ENCODE measurements at regions not wholly inside any gene's neighbourhood (a gene's known extent, or its start where the extent isn't known, plus 50 kb on each side); places are given as distances from the start of the nearest gene placed in this dataset.

DNA sequence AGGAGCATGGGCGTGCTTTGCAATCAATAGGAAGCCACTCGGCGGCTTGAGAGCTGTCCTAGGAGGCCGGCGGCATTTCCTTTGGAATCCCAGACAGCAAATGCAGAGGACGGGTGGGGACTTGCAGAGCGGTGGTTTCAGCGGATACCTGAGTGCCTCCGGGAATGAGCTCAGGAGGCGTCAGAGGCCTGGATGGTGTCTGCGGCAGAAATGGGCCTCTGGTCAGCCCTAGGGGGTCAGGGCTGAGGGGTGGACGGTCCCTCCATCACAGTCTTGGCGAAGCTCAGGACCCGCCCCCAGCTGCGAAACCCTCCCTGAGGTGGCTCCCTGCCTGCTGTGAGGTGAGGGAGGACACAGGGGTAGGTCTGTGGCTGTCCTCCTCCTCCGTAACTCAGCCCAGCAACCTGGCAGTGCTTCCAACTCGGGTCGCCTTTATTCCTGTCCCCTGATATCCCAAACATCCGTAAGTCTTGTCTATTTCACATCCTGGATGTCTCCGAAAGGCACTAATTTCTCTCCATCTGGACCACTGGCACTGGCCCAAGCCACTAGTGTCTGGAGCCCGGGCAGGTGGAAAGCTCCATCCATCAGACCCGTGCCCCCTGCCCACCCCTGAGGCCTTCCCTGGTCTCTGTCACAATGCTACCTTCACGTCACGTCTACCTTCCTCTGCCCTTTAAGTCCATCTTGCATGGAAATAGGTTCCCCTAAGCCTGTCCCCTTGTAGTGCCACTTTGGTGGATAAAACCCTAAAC is 686.6 kb downstream of the BRD1 start:
- no peak for FAIRE-seq

DNA sequence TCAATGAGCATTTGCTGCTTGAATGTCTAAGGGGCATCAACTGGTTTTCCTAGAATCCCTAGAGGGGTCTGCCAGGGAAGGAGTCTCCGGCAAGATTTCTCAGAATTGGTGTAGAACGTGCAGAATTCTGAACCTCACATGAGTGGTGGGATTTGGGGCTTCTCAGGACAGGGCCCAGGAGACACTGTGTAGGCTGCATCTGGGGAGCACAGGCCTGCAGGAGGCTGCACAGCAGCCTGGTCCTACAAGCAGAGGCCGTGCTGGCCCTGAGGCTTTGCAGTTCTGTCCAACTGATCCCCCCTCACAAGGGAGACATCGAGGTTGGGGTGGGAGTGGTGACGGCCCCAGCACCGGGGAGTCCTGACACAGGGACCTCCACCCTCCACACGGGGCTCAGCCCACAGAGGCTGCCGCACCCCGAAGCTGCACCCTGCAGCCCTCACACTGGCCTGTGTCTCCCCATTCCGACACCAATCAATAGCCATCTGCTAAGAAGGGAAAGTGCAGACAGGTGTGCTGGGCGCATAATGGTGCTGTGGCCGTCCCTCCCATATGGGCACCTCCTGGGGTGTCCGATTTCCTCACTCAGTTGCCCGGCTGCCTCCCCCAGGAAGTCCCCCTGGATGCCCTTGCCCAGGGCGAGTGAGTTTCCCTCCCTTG is 688.1 kb downstream of the BRD1 start:
- no peak for FAIRE-seq

DNA sequence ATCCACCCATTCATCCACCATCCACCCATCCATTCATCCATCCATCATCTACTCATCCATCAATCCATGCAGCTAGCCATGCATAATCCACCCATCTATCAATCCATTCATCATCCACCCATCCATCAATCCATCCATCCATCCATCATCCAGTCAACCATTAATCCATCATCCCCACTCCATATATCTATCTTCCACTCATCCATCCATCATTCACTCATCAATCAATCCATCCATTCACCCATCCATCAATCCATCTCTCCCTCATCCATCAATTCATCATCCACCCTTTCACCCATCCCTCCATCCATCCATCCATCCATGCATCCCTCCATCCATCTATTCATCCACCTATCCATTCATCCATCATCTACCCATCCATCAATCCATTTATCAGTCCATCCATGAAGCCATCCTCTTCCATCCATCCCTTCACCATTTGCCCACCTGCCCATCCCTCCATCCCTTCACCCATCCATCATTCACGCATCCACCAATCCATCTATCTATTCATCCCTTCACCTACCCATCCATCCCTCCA is 689.4 kb downstream of the BRD1 start:
- FAIRE-seq, result no peak

DNA sequence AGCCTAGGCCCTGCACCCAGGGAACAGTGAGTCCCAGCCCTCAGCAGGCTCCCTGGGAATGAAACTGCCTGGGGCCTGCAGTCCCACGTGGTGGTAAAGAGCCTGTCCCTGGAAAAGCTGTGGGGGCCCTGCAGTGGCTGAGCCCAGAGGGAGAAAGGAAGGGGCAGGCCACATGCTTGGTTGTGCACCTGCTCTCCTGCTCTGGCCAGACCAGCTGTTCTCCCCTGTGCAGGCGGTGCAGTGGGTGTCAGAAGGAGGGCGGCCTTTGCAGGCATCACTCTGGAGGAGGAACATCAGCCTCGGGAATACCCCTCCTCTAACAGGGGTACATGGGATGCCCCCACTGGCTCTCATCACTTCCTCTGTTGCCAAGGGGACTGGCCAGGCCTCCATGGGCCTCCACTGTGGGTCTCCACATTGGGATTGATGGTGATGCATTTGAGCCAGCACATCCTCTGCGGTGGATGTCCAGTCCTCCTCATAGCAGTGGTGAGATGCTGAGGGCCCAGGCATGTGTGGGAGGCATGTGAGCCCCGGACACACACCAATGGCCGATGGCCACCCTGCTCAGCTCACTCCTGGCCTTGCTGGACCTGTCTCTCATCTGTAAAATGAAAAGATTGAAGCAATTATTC is 690.4 kb downstream of the BRD1 start:
- FAIRE-seq, result no peak

DNA sequence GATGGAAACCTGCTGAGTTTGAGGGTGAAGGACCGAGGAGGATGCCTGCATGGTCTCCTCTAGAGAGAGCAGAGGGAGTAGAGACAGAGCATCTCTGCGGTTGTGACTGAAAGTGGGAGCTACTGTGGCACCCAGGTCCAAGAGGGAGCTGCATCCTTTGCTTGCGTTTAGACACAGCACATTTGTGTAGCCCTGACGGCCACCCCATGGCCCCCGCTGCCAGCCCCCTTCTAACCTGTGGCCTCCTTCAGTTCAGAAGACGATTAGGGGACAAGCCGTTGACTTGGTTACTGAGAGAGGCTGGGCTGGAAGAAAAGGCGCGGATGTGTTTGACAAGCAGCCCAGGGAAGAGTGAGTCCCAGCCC is 690.9 kb downstream of the BRD1 start:
- no peak for FAIRE-seq

DNA sequence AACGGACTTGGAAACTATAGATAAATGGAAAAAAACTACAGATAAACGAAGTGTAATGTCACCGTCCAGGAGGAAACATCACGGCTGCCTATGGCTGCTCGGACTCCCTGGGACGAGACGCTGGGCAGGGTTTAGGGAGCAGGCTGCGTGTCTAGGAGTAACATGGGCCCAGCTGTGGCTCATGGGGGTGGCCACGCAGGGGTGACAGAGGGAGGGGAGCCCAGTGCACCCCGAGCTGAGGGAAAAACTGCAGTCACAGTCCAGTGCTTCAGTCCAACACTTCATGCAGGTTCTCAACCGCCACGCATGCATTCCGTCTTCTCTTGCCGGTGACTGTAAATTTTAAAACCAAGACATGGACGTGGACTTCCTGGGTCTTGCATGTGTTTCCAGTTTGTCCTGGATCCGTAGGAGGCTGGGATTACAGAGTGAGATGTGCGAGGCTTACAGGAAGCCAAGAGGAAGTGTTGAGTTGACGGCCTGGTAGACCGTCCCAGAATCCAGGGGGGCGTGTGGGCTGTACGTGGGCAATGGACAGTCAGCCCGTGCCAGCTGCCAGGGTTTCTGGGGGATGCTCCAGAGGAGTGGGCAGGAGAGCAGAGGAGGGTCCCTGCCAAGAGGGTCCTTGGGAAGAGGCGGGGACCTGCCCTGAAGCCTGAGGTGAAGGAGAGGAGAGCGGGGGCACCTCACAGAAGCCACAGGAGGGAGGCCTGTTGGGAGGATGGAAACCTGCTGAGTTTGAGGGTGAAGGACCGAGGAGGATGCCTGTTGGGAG is 691.4 kb downstream of the BRD1 start:
- no peak for FAIRE-seq

DNA sequence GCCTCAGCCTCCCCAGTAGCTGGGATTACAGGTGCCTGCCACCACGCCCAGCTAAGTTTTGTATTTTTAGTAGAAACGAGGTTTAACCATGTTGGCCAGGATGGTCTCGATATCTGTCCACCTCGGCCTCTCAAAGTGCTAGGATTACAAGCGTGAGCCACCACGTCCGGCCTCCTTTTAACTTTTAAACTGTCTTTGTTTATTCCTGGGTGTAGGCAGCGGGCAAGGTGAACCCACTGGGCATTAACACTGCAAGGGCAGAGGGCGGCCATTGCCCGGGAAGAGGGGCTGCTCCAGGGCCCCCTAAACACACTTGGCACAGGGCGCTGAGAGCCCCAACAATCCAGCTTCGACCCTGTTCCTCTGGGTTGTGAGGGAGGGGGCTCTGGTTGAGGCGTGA is 693.6 kb downstream of the BRD1 start:
- no peak for FAIRE-seq

DNA sequence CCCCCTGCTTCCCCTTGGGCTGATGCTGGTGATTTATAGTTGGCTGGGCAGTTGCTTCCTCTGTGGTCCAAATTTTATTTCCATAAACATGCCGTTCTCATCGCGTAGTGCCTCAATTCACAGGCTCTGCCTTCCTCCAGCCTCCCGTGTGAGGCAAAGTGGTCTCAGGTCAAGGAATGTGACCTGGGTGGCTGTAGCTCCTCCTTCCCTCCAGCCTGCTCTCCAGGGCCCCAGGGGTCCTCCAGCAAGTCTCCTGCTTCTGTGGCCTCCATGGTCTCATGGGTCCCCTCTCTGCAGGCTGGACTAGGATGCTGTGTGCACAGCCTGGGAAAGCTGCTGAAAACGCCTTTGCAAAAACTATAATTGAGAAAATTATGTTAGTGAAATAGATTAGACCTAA is 694.1 kb downstream of the BRD1 start:
- no peak for FAIRE-seq

DNA sequence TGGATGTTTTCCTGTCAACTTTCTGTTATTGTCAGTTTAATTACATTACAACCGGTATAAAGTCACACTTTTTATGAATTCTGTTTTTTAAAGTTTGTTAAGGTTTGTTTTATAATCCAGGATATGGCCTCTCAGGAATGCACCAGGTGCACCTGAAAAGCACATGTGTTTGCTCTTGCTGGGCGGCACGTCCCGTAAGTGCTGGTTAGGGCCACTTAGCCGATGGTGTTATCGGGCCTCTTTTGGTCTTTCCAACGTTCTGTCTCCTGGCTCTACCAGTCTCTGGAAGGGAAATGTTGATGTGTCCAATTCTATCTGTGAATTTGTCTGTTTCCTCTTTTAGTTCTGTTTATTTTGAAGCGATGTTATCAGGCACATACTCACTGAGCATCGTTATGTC is 695.7 kb downstream of the BRD1 start:
- no peak for FAIRE-seq

DNA sequence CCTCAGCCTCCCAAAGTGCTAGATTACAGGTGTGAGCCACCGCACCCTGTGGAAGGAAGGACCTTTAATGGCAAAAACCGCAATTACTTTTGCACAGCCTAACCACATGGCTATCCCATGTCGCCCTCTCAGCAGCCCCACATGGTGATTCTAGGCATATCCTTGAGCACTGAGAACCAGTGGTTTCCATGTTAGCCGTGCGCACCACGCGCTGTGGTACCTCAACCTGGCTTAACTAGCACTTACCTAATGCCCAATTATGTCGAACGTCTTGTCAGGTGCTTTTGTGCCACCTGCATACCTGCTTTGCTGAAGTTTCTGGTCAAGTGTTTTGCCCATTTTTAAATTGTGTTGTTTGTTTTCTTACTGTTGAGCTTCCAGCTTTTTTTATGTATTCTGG is 697.9 kb downstream of the BRD1 start:
- FAIRE-seq, result no peak

DNA sequence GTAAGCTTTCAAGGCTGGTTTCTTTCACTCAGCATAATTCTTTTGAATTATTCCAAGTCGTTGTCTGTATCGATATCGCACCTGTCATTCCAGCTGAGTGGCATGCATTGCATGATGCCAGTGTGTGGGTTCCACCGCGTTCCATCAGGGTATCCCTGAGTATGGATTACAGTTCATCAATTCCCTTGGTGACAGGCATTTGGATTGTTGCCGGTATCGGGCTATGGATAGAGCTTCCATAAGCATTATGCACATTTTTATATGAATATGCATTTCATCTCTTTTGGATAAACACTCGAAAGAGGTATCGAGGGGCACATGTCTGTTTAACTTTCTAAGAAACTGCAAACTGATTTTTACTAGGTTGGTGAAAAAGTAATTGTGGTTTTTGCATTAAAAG is 698.8 kb downstream of the BRD1 start:
- no peak for FAIRE-seq

DNA sequence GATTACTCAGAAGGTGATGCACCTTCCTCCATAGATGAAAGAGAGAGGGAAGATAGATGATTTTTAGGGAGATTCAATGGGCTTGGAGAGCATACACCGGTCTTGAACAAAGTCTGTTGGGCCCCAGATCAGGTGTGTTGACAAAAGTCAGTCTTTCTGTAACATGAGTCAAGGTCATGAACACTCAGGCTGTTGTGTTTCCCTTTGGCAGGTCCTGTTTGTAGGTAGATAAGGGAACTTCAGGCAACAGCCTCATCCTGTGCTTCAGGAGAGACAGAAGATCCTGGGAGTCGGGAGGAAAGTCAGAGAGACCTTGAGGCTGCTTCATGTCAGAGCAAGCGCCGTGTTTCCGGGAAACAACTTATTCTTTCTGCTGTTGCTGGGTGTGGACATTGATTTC is 703.1 kb downstream of the BRD1 start:
- no peak for FAIRE-seq

DNA sequence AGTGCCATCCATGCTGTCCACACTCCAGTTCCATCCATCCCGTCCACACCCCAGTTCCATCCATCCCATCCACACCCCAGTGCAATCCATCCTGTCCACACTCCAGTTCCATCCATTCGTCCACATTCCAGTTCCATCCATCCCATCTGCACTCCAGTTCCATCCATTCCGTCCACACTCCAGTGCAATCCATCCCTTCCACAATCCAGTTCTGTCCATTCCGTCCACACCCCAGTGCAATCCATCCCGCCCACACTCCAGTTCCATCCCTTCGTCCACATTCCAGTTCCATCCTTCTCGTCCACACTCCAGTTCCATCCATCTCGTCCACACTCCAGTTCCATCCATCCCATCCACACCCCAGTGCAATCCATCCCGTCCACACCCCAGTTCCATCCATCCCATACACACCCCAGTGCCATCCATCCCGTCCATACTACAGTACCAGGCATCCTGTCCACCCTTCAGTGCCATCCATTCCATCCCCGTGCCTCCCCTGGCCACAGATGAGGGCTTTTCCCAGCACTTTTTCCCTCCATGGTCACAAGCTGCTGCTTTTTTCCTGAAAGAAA is 704.0 kb downstream of the BRD1 start:
- no peak for FAIRE-seq

DNA sequence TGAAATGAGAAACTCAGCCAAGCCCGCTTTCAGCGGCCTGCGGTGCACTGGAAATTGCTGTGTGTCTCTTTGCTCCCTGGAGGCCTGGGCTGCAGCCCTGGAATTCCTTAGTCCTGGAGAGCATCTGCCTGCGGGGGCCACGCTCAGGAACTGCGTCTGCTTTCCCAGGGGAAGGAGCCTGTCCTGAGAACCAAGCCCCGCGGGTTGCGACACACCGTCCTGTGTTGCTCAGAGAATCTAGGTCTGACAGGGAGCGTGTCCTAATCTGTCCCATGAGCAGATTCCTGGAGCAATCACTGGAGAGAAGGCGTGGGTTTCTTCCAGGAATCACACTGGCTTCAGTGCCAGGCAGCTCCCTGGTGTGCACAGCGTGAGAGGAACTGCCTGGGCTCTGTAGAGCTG is 708.1 kb downstream of the BRD1 start:
- FAIRE-seq, result no peak

DNA sequence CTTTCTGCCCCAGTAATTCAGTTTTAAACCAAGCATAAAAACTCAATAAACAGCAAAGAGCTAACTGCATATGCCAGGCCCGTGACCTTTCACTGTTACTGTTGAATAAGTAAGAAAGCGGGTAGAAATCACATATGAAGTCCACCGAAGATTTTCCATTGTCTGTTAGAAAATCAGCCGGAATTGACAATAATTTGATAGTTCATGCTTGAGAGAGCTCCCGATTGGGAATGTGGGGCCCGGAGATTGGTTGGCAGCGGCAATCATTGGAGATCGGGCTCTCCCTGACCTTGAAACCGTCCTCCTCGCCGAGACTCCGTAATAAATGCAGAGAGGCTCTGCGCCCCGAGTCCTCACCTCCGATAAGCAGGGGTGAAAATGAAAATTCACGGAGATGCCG is 709.6 kb downstream of the BRD1 start:
- FAIRE-seq, result no peak

DNA sequence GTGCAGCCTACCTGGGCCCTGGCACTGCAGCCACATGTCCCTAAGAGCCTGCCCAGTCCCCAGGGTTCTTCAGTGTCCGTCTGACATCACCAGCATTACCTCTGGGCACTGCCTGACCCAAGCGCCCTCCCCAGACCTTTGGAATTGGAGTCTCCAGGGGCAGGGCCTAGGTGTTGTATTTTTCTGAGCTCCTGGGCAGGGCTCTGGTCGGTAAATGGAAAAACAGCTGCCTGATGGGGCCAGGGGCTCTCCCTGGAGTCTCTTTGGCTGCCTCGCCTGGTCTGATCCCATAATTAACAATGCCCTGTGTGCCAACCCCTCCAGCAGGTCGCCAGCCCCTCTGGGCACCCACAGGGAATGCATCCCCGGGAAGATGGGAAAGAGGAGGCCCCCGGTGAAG is 710.2 kb downstream of the BRD1 start:
- no peak for FAIRE-seq

DNA sequence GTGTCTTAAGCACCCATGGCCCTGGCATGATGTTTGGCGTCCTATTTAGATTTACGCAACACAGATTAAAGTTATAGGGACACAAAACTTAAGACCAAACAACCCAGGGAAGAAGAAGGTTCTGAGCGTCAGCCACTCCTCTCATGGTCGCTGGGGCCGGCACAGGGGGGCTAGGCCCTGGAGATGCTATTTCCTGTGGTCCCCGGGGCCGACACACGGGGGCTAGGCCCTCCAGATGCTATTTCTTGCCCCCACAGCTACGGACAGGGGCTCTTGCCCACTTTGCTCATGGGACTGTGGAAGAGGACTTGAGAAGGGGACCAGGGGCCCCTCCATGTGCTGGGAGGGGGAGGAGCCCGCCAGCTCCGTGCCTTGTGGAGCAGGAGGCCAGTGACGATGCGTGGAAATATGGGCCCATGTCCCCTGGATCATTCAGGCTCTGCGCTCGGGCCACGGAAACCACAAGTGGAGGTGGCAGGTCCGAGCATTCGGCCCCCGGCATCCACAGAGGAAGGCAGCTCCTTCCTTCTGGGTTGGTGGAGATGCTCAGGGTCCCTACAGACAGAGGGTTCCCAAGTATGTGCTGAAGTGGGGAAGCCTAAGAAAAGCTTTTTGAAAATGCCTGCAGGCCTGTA is 711.1 kb downstream of the BRD1 start:
- no peak for FAIRE-seq

DNA sequence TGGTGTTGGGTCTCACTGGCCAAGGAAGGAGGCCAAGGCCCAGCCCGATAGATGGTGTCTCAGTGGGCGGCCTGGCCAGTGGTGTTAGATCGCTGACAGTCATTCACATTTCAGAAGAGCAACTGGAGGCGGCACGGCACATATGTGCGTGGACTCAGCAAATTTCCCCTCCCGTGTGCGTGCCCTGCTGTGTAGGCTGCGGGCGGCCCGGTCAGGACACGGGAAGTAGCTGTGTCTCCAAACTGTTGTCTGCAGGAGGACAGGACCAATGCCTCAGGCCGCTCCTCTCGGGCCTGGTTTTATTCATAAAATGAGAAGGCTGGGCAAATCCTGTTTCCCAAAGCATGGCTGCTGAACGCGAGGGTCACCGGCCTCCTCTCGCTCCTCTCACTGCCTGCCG is 711.7 kb downstream of the BRD1 start:
- FAIRE-seq, result no peak

DNA sequence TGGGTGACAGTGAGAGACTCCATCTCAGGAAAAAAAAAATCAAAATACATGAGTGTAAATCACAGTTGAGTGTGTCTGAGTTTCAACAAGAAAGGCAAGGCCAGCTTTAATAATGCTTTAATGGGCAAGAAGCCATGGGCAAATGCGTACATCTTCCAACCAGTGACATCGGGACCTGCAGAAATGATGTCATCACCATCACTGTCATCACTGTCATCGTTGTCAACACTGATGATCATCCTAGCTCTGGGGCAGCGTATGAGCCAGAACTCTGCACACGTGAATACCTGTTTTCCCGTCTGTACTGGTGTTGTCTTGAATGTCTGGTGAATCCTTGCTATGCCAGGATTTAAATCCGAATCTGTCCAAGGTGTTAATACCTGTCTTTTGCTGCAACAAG is 712.5 kb downstream of the BRD1 start:
- FAIRE-seq, result no peak

DNA sequence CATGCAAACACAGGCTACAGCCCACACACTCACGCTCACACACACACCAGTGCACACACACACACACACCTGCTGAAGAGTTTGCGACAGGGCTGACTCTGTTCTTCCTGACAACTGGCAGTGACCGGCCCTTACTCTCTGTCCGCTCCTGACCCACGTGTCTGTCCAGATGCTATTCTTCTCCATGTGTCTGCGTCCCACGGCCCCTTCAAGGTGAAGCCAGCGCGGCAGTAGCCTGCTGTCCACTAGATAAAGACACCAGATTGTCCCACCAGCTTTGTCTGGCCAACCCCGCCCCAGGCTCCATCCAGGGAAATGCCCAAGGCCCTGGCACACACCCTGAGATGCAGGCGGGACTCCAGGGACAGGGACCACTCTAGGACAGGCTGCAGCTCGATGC is 713.9 kb downstream of the BRD1 start:
- no peak for FAIRE-seq

DNA sequence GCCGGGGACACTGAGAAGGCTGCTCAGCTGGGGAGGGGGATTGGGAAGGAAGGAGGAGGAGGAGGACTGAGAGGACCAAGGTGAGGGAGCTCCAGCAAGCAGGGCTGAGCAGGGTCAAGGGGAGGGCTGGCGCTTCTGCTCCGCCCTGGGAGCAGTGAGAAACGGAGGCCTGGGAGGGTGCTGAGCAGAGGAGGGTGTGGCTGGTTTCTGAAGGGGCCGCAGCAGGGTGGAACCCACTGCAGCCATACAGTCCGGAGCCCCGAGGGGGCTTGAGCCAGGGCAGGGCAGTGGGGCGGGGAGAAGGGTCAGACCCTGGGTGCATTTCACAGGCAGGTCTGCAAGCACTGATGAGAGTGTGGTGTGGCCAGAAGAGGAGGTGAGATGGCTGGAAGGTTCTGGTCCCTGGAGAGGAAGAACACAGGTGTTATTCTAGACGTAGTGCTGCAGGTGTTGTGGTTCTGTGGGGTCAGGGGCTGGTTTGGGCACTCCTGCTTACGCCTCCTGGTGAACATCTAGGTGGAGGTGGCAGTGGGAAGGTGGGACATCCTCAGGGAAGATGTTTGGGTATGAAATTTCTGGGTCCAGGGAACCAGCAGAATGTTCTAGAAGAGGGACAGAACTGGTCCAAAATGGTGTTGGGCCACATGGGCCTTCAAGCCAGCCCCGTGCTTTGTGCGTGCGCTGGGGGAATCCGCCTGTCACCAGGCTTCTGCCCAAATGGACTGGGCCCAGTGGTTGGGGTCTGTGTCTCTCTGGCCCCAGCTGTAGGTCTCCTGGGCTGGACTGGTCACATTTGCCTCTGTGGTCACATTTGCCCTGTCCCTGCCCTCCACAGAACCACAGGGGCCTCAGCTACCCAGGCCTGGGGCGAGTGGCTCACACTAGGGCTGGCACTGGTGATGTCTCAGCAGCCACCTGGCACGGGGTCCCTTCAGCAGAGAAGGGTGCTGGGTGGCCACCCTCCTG is 714.7 kb downstream of the BRD1 start:
- FAIRE-seq, result no peak
